GM23248 (cell line): ENCODE measurements at regions not wholly inside any gene's neighbourhood (a gene's known extent, or its start where the extent isn't known, plus 50 kb on each side); places are given as distances from the start of the nearest gene placed in this dataset.

ENCODE experiments used
- EZH2 ChIP-seq: fragments of 200-600 bp; sonication (generic); IDR thresholded peaks from 2 replicates; pipeline ENCODE4 v1.6.1; 2018; ENCODE audit warnings: antibody characterized with exemption, mild to moderate bottlenecking; ENCODE audit not compliant: insufficient read depth, poor library complexity, severe bottlenecking
- EZH2phosphoT487 ChIP-seq: fragments of 200-600 bp; sonication (generic); IDR thresholded peaks from 2 replicates; pipeline ENCODE4 v1.6.1; 2018; ENCODE audit warnings: antibody characterized with exemption, moderate library complexity, mild to moderate bottlenecking, low read depth; ENCODE audit not compliant: insufficient read depth

DNA sequence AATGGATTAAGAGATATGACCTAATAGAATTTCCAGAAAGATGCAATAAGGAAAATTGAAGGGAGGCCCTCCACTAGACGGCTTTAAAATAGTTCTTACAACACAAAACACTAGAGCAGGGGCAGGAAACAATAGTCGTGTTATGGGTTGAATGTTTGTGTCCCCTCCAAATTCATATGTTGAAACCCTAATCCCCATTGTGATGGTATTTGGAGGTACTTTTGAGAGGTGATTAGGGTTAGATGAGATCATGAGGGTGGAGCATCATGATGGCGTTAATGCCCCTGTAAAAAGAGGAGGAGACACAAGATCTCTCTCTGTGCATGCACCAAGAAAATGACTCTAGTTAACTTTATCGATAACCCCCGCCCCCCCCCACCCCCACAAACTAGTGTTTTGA is 104.0 kb upstream of the HMGN3 start:
- TF ChIP-seq EZH2phosphoT487 (no peak), EZH2 (no peak)
